ENCODE measurements at regions not wholly inside any gene's neighbourhood (a gene's known extent, or its start where the extent isn't known, plus 50 kb on each side); places are given as distances from the start of the nearest gene placed in this dataset.

DNA sequence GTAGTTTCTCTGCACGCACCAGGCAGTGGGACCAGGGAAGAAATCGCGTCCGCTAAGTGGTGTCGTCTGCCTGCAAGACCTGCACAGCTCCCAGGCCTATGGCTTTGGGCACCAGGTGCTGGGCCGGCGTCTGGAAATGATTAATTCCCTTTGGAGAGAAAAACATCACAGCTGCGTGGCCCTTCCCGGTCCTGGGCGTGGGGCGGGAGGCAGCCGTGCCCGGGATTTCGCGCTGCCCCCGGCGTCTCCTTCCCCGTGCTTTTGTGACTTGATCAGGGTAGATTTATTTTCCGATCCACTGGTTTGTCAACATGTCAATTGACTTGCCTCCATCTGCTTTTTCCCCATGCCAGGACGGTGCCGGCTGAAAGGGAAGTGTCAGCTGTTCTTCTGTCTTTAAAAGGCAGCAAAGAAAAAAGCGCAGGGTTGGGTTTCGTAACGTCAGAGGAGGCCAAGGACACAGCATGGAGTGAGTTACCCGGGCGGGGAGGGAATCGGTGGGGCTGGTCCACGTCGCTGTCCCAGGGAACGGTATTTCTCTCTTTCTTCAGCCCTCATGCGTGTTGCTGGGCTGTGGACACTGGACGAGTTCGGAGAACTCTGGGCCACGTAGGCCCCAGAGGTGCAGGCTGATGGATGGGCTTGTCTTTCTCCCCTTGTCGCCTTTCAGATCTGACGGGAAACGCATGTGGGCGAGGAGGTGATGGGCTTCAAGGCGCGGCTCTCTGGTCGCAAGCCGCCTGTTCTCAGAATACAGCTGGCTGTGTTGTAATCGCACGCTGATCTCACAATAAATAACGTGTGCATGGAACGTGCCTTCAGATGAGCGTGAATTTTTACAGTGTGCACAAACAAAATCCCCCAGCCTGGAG lies 188.1 kb upstream of the ZNF469 start:
- peak overlapping the region; percentile 65 for H2AFZ ChIP-seq
- in situ Hi-C loops (cut with MboI), result no loop called here
- DNase-seq, result peak; percentile 79

DNA sequence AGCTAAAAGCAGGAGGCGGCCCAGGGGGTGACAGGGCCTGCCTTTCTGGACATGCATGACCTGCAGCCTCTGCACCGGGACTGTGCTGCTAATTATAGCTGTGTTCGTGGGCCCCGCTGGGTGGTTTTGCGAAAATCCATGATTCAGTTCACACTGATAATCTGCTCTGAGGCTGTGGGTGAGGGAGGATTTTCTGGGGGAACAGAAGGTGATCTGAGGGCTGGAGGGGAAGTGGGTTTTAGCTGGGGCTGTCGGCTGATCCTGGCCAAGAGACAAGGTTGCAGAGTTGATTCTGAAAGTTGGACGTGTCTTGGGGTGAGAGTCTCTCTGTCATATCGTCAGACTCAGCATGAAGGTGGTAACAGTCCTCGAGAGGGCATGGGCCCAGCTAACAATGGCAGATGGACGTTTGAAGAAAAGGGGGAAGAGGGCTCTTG lies 187.5 kb upstream of the ZNF469 start:
- in situ Hi-C loops (cut with MboI), result no loop called here
- no peak for TF ChIP-seq EZH2phosphoT487 (IDR thresholded peaks at IDR 0.05; ENCODE audit: insufficient read depth, low read depth)
- TF ChIP-seq EZH2 (IDR thresholded peaks at IDR 0.05; ENCODE audit: insufficient read depth, poor library complexity, severe bottlenecking), result no peak
- Histone ChIP-seq H3K36me3 (ENCODE audit: low read depth) (no peaks in the 10 kb centered on the region), H3K9me2 (ENCODE audit: insufficient read depth) (no peaks in the 10 kb centered on the region), H3K9ac (peak overlapping the region; percentile 75), H4K20me1 (ENCODE audit: insufficient read depth) (no peaks in the 10 kb centered on the region), H3K4me2 (ENCODE audit: unreplicated experiment) (peak overlapping the region; percentile 48), H3K27me3 (replicated peaks; ENCODE audit: insufficient read depth) (no peaks in the 10 kb centered on the region), H3K79me2 (ENCODE audit: insufficient read depth) (no peaks in the 10 kb centered on the region), H3F3A (ENCODE audit: insufficient read depth) (no peaks in the 10 kb centered on the region), H2AFZ (peak overlapping the region; percentile 65; the same call in 1 of the 2 replicates), H3K27ac (no peak overlapping the region), H3K4me1 (ENCODE audit: insufficient read depth) (peaks cover 11% of the 10 kb centered on the region), H3K4me3 (no peak overlapping the region), H3K9me3 (ENCODE audit: low read depth) (no peaks in the 10 kb centered on the region)
- 50 to 55% methylated on average over 10 of the region's 10 CpGs for WGBS, 2 experiments (ENCODE audit: low coverage in 1 of 2, low lambda C conversion rate in 2 of 2, missing lambda C conversion rate in 2 of 2)
- no peak for DNase-seq

More for the DNA sequence above, 188.1 kb upstream of the ZNF469 start:
- H3K4me3 ChIP-seq, result peak overlapping the region; percentile 51
- H3F3A ChIP-seq (ENCODE audit: insufficient read depth), result no peaks in the 10 kb centered on the region
- H3K27ac ChIP-seq, result peak overlapping the region; percentile 56
- no peaks in the 10 kb centered on the region for H4K20me1 ChIP-seq (ENCODE audit: insufficient read depth)
- H3K9ac ChIP-seq, result peak overlapping the region; percentile 75
- H3K4me2 ChIP-seq (ENCODE audit: unreplicated experiment), result peak overlapping the region; percentile 48
- H3K27me3 ChIP-seq (replicated peaks; ENCODE audit: insufficient read depth), result no peaks in the 10 kb centered on the region
- 15% methylated on average over 45 to 47 of the region's 47 CpGs for WGBS, 2 experiments (ENCODE audit: low coverage in 1 of 2, low lambda C conversion rate in 2 of 2, missing lambda C conversion rate in 2 of 2)
- peaks cover 11% of the 10 kb centered on the region for H3K4me1 ChIP-seq (ENCODE audit: insufficient read depth)
- H3K9me3 ChIP-seq (ENCODE audit: low read depth), result no peaks in the 10 kb centered on the region
- TF ChIP-seq EZH2phosphoT487 (IDR thresholded peaks at IDR 0.05; ENCODE audit: insufficient read depth, low read depth), result no peak
- TF ChIP-seq EZH2 (IDR thresholded peaks at IDR 0.05; ENCODE audit: insufficient read depth, poor library complexity, severe bottlenecking), result no peak
- H3K36me3 ChIP-seq (ENCODE audit: low read depth), result no peaks in the 10 kb centered on the region
- H3K79me2 ChIP-seq (ENCODE audit: insufficient read depth), result no peaks in the 10 kb centered on the region
- no peaks in the 10 kb centered on the region for H3K9me2 ChIP-seq (ENCODE audit: insufficient read depth)

GRCh38 chr16:88195911-88196465 lies 186.8 kb upstream of the ZNF469 start:
- DNase-seq, result no peak
- H3K27ac ChIP-seq, result no peak overlapping the region
- no peak overlapping the region for H3K9ac ChIP-seq
- 88 to 89% methylated on average over 9 of the region's 9 CpGs for WGBS, 2 experiments (ENCODE audit: low coverage in 1 of 2, low lambda C conversion rate in 2 of 2, missing lambda C conversion rate in 2 of 2)
- peaks cover 11% of the 10 kb centered on the region for H3K4me1 ChIP-seq (ENCODE audit: insufficient read depth)
- H4K20me1 ChIP-seq (ENCODE audit: insufficient read depth), result no peaks in the 10 kb centered on the region
- H3K9me2 ChIP-seq (ENCODE audit: insufficient read depth), result no peaks in the 10 kb centered on the region
- no peaks in the 10 kb centered on the region for H3K27me3 ChIP-seq (replicated peaks; ENCODE audit: insufficient read depth)
- no peak for TF ChIP-seq EZH2 (IDR thresholded peaks at IDR 0.05; ENCODE audit: insufficient read depth, poor library complexity, severe bottlenecking)
- no peak for TF ChIP-seq EZH2phosphoT487 (IDR thresholded peaks at IDR 0.05; ENCODE audit: insufficient read depth, low read depth)
- H3K79me2 ChIP-seq (ENCODE audit: insufficient read depth), result no peaks in the 10 kb centered on the region
- H3K36me3 ChIP-seq (ENCODE audit: low read depth), result no peaks in the 10 kb centered on the region
- no peak overlapping the region for H3K4me3 ChIP-seq
- H2AFZ ChIP-seq, result no peak overlapping the region
- no peak overlapping the region for H3K4me2 ChIP-seq (ENCODE audit: unreplicated experiment)
- in situ Hi-C loops (cut with MboI), result no loop called here
- H3K9me3 ChIP-seq (ENCODE audit: low read depth), result no peaks in the 10 kb centered on the region
- no peaks in the 10 kb centered on the region for H3F3A ChIP-seq (ENCODE audit: insufficient read depth)

- no peak for DNase-seq
- in situ Hi-C loops (cut with MboI), result no loop called here
These were observed 186.0 kb upstream of the ZNF469 start for GRCh38 chr16:88196471-88197400.

More at GRCh38 chr16:88196471-88197400, 186.0 kb upstream of the ZNF469 start:
- no peaks in the 10 kb centered on the region for H3K36me3 ChIP-seq (ENCODE audit: low read depth)
- H3K27ac ChIP-seq, result no peak overlapping the region
- TF ChIP-seq EZH2 (IDR thresholded peaks at IDR 0.05; ENCODE audit: insufficient read depth, poor library complexity, severe bottlenecking) (no peak), EZH2phosphoT487 (IDR thresholded peaks at IDR 0.05; ENCODE audit: insufficient read depth, low read depth) (no peak)
- 94 to 96% methylated on average over 16 of the region's 16 CpGs for WGBS, 2 experiments (ENCODE audit: low coverage in 1 of 2, low lambda C conversion rate in 2 of 2, missing lambda C conversion rate in 2 of 2)
- no peaks in the 10 kb centered on the region for H3K9me3 ChIP-seq (ENCODE audit: low read depth)
- H3K79me2 ChIP-seq (ENCODE audit: insufficient read depth), result no peaks in the 10 kb centered on the region
- no peak overlapping the region for H3K9ac ChIP-seq
- H3K9me2 ChIP-seq (ENCODE audit: insufficient read depth), result no peaks in the 10 kb centered on the region
- no peak overlapping the region for H3K4me3 ChIP-seq
- no peak overlapping the region for H3K4me2 ChIP-seq (ENCODE audit: unreplicated experiment)
- no peaks in the 10 kb centered on the region for H4K20me1 ChIP-seq (ENCODE audit: insufficient read depth)
- no peak overlapping the region for H2AFZ ChIP-seq
- no peaks in the 10 kb centered on the region for H3K27me3 ChIP-seq (replicated peaks; ENCODE audit: insufficient read depth)
- no peaks in the 10 kb centered on the region for H3F3A ChIP-seq (ENCODE audit: insufficient read depth)
- peaks cover 11% of the 10 kb centered on the region for H3K4me1 ChIP-seq (ENCODE audit: insufficient read depth)

Data from GM23248 (cell line).